WTC11 (cell line): ENCODE measurements at regions not wholly inside any gene's neighbourhood (a gene's known extent, or its start where the extent isn't known, plus 50 kb on each side); places are given as distances from the start of the nearest gene placed in this dataset.

Source experiments
- ATAC-seq: fragments of 200-7000 bp; cut with Tn5 transposase; 2 replicates; pipeline ENCODE4 v1.10.0; 2021; ENCODE audit warnings: mild to moderate bottlenecking, moderate library complexity
- CTCF ChIA-PET: fragments of 300-600 bp; sonication (Branson Sonifier 250); formaldehyde crosslinking; loops from one replicate; lab custom pipeline; 2021; ENCODE audit warnings: antibody characterized with exemption; lab: Charles Lee
- POLR2A ChIA-PET: fragments of 350-600 bp; sonication (Branson Sonifier 250); formaldehyde crosslinking; loops from one replicate; lab custom pipeline; 2021; ENCODE audit warnings: antibody characterized with exemption; lab: Charles Lee
- DNase-seq: peaks from one replicate; pipeline ENCODE4 v3.0.0; 2021; ENCODE audit warnings: low spot score
- H3K27ac Mint-ChIP-seq: 2 replicates; pipeline ENCODE4 v1.8.0; 2021; ENCODE audit warnings: mixed read lengths
- H3K27me3 Mint-ChIP-seq: 2 replicates; pipeline ENCODE4 v1.8.0; 2021; ENCODE audit warnings: low read depth, mild to moderate bottlenecking, moderate library complexity, mixed read lengths
- H3K36me3 Mint-ChIP-seq: 2 replicates; pipeline ENCODE4 v1.8.0; 2021; ENCODE audit warnings: mixed read lengths
- H3K4me1 Mint-ChIP-seq: 2 replicates; pipeline ENCODE4 v1.8.0; 2022; ENCODE audit warnings: mixed read lengths
- H3K4me3 Mint-ChIP-seq: 2 replicates; pipeline ENCODE4 v1.8.0; 2021; ENCODE audit warnings: mild to moderate bottlenecking, moderate library complexity, mixed read lengths
- H3K9me3 Mint-ChIP-seq: 2 replicates; pipeline ENCODE4 v1.8.0; 2021; ENCODE audit warnings: mixed read lengths
- ARID4B ChIP-seq: sonication (generic); formaldehyde crosslinking; IDR thresholded peaks from 2 replicates; pipeline ENCODE4 v1.8.0; 2023; ENCODE audit warnings: missing genetic modification reagents, mild to moderate bottlenecking, borderline replicate concordance
- ATF3 ChIP-seq: sonication (generic); formaldehyde crosslinking; conservative IDR thresholded peaks from 2 replicates; pipeline ENCODE4 v1.8.1; 2022; ENCODE audit warnings: mild to moderate bottlenecking, missing genetic modification reagents
- CREM ChIP-seq: sonication (generic); formaldehyde crosslinking; IDR thresholded peaks from 2 replicates; pipeline ENCODE4 v1.8.1; 2022; ENCODE audit warnings: mild to moderate bottlenecking, missing genetic modification reagents, moderate library complexity
- E2F1 ChIP-seq: sonication (generic); formaldehyde crosslinking; IDR thresholded peaks from 2 replicates; pipeline ENCODE4 v1.8.0; 2022; ENCODE audit warnings: mild to moderate bottlenecking, missing genetic modification reagents
- ELF4 ChIP-seq: sonication (generic); formaldehyde crosslinking; IDR thresholded peaks from 2 replicates; pipeline ENCODE4 v1.8.1; 2022; ENCODE audit warnings: low read depth, mild to moderate bottlenecking, moderate library complexity, missing genetic modification reagents
- EMX1 ChIP-seq: fragments of 250-450 bp; sonication (Bioruptor Pico); IDR thresholded peaks from 2 replicates; pipeline ENCODE4 v1.8.0; 2021; ENCODE audit warnings: mild to moderate bottlenecking
- ETV6 ChIP-seq: sonication (generic); formaldehyde crosslinking; IDR thresholded peaks from 2 replicates; pipeline ENCODE4 v1.8.1; 2022; ENCODE audit warnings: mild to moderate bottlenecking, missing genetic modification reagents
- GABPB1 ChIP-seq: sonication (generic); formaldehyde crosslinking; IDR thresholded peaks from 2 replicates; pipeline ENCODE4 v1.8.1; 2023; ENCODE audit warnings: mild to moderate bottlenecking, missing genetic modification reagents
- GRHL2 ChIP-seq: fragments of 250-450 bp; sonication (Bioruptor Pico); IDR thresholded peaks from 2 replicates; pipeline ENCODE4 v1.8.0; 2022; ENCODE audit warnings: mild to moderate bottlenecking, moderate library complexity; ENCODE audit not compliant: insufficient replicate concordance, severe bottlenecking
- GTF2I ChIP-seq: fragments of 250-450 bp; sonication (Bioruptor Pico); conservative IDR thresholded peaks from 2 replicates; pipeline ENCODE4 v1.4.0; 2021; ENCODE audit warnings: mild to moderate bottlenecking
- IRF2 ChIP-seq: sonication (generic); formaldehyde crosslinking; IDR thresholded peaks from 2 replicates; pipeline ENCODE4 v1.8.0; 2022; ENCODE audit warnings: low read depth, missing genetic modification reagents, borderline replicate concordance
- MXD4 ChIP-seq: fragments of 250-450 bp; sonication (Bioruptor Pico); IDR thresholded peaks from 2 replicates; pipeline ENCODE4 v1.8.0; 2021; ENCODE audit warnings: mild to moderate bottlenecking, moderate library complexity, borderline replicate concordance
- NFE2L1 ChIP-seq: sonication (generic); formaldehyde crosslinking; IDR thresholded peaks from 2 replicates; pipeline ENCODE4 v1.8.1; 2023; ENCODE audit warnings: missing genetic modification reagents
- PRDM15 ChIP-seq: sonication (generic); formaldehyde crosslinking; IDR thresholded peaks from 2 replicates; pipeline ENCODE4 v1.8.0; 2022; ENCODE audit warnings: missing genetic modification reagents
- PREB ChIP-seq: sonication (generic); formaldehyde crosslinking; IDR thresholded peaks from 2 replicates; pipeline ENCODE4 v1.8.1; 2022; ENCODE audit warnings: mild to moderate bottlenecking, missing genetic modification reagents, moderate library complexity, borderline replicate concordance
- RORB ChIP-seq: fragments of 250-450 bp; sonication (Bioruptor Pico); IDR thresholded peaks from 2 replicates; pipeline ENCODE4 v1.9.0; 2021; ENCODE audit warnings: mild to moderate bottlenecking
- SOX15 ChIP-seq: fragments of 250-450 bp; sonication (Bioruptor Pico); IDR thresholded peaks from 2 replicates; pipeline ENCODE4 v1.9.0; 2021; ENCODE audit warnings: mild to moderate bottlenecking
- SP1 ChIP-seq: sonication (generic); formaldehyde crosslinking; conservative IDR thresholded peaks from 2 replicates; pipeline ENCODE4 v1.8.1; 2022; ENCODE audit warnings: missing genetic modification reagents
- TEAD4 ChIP-seq: sonication (generic); formaldehyde crosslinking; IDR thresholded peaks from 2 replicates; pipeline ENCODE4 v1.8.0; 2022; ENCODE audit warnings: mild to moderate bottlenecking, missing genetic modification reagents
- USF1 ChIP-seq: sonication (generic); formaldehyde crosslinking; IDR thresholded peaks from 2 replicates; pipeline ENCODE4 v1.8.0; 2022; ENCODE audit warnings: mild to moderate bottlenecking, missing genetic modification reagents
- ZBTB21 ChIP-seq: sonication (generic); formaldehyde crosslinking; IDR thresholded peaks from 2 replicates; pipeline ENCODE4 v1.8.1; 2023; ENCODE audit warnings: mild to moderate bottlenecking, missing genetic modification reagents, borderline replicate concordance
- ZNF232 ChIP-seq: sonication (generic); formaldehyde crosslinking; IDR thresholded peaks from 2 replicates; pipeline ENCODE4 v1.8.0; 2022; ENCODE audit warnings: mild to moderate bottlenecking, missing genetic modification reagents
- ZNF281 ChIP-seq: sonication (generic); formaldehyde crosslinking; IDR thresholded peaks from 2 replicates; pipeline ENCODE4 v1.8.0; 2023; ENCODE audit warnings: mild to moderate bottlenecking, missing genetic modification reagents
- ZNF396 ChIP-seq: fragments of 250-450 bp; sonication (Bioruptor Pico); IDR thresholded peaks from 2 replicates; pipeline ENCODE4 v1.8.0; 2021; ENCODE audit warnings: mild to moderate bottlenecking, moderate library complexity, borderline replicate concordance

- Mint-ChIP-seq H3K27ac (no peak overlapping the region), H3K4me1 (no peaks in the 10 kb centered on the region), H3K27me3 (no peaks in the 10 kb centered on the region)
- POLR2A ChIA-PET: no interaction called here
- TF ChIP-seq ZNF232 (CRISPR knock-in tag) (no peak), ARID4B (CRISPR knock-in tag) (no peak), SP1 (no peak), EMX1 (CRISPR knock-in tag) (no peak), SOX15 (CRISPR knock-in tag) (no peak), ELF4 (CRISPR knock-in tag) (no peak), IRF2 (CRISPR knock-in tag) (no peak), USF1 (CRISPR knock-in tag) (no peak), ZNF396 (CRISPR knock-in tag) (no peak), E2F1 (no peak), ZNF281 (CRISPR knock-in tag) (no peak), PRDM15 (CRISPR knock-in tag) (no peak), GABPB1 (CRISPR knock-in tag) (no peak)
- TF ChIP-seq, all 79 proteins: peak for 0
- Mint-ChIP-seq H3K9me3 (peaks cover 8% of the 10 kb centered on the region), H3K36me3 (no peaks in the 10 kb centered on the region), H3K4me3 (no peak overlapping the region)
- CTCF ChIA-PET: no interaction called here
- no peak for ATAC-seq
- no peak for DNase-seq
These were observed 246.1 kb downstream of the PIK3C3 start for GRCh38 chr18:42201137-42201536.

GRCh38 chr18:42211201-42211600 is 256.2 kb downstream of the PIK3C3 start:
- Mint-ChIP-seq H3K27me3 (no peaks in the 10 kb centered on the region), H3K4me1 (no peaks in the 10 kb centered on the region), H3K27ac (no peak overlapping the region), H3K9me3 (no peaks in the 10 kb centered on the region), H3K4me3 (no peak overlapping the region), H3K36me3 (no peaks in the 10 kb centered on the region)
- POLR2A ChIA-PET: no interaction called here
- CTCF ChIA-PET: interaction anchor here (0.6 kb wide), 1 partner anchor 97 kb away, joined by 3 read pairs; no protein-coding TSS in a partner anchor
- DNase-seq: no peak
- ATAC-seq: no peak
- TF ChIP-seq ETV6 (CRISPR knock-in tag) (no peak), MXD4 (CRISPR knock-in tag) (no peak), NFE2L1 (CRISPR knock-in tag) (no peak), PREB (CRISPR knock-in tag) (no peak), ATF3 (no peak), CREM (CRISPR knock-in tag) (no peak), ZBTB21 (CRISPR knock-in tag) (no peak), TEAD4 (CRISPR knock-in tag) (no peak), GTF2I (no peak), GRHL2 (CRISPR knock-in tag) (no peak), RORB (CRISPR knock-in tag) (no peak)
